ENCODE measurements at regions not wholly inside any gene's neighbourhood (a gene's known extent, or its start where the extent isn't known, plus 50 kb on each side); places are given as distances from the start of the nearest gene placed in this dataset.

DNA sequence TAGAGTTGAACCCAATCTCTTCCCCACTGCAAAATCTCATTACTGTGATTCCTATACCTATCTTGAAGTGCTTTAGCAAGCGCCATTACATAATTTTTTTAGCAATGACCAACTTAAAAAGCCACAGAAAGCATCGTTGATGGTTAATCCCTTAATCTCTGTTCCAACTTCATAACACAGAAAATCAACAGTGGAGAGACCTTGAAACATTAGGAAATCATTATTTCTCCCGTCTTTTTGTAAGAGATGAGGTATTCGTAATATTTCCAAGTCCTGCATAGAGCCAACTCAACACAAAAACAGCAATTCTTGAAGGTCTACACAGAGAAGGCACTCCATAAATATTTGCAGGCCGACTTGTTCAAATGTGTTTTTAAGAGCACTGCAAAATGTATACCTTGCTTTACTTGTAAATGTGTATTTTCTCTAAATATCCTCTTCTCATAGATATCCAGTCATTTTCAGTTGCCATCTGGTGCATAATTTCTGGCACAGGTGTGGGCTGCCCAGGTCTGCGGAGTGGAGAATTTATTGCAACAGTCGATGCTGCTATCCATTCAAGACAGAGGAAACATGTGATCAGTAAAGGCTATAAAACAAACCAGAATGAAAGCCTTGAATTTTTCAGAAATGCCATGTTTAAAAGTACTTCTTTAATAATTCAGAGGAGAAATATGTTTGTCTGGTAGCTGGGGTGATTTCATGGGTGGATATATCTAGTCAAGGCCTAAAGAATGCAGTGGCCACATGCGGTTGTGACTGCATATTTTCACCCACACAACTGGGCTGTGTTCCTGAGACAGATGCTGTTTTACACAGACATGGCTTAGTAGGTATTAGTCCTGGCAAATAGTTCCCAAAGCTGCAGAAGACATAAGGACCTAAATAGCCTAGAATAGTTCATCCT, 234.3 kb upstream of the STARD13 start:
- no peak for ATAC-seq
- no peak for TF ChIP-seq OVOL2 (CRISPR knock-in tag; IDR thresholded peaks at IDR 0.05; ENCODE audit: borderline replicate concordance)
- no peak for TF ChIP-seq JAZF1 (CRISPR knock-in tag; IDR thresholded peaks at IDR 0.05)
- TF ChIP-seq, protein P1, sequence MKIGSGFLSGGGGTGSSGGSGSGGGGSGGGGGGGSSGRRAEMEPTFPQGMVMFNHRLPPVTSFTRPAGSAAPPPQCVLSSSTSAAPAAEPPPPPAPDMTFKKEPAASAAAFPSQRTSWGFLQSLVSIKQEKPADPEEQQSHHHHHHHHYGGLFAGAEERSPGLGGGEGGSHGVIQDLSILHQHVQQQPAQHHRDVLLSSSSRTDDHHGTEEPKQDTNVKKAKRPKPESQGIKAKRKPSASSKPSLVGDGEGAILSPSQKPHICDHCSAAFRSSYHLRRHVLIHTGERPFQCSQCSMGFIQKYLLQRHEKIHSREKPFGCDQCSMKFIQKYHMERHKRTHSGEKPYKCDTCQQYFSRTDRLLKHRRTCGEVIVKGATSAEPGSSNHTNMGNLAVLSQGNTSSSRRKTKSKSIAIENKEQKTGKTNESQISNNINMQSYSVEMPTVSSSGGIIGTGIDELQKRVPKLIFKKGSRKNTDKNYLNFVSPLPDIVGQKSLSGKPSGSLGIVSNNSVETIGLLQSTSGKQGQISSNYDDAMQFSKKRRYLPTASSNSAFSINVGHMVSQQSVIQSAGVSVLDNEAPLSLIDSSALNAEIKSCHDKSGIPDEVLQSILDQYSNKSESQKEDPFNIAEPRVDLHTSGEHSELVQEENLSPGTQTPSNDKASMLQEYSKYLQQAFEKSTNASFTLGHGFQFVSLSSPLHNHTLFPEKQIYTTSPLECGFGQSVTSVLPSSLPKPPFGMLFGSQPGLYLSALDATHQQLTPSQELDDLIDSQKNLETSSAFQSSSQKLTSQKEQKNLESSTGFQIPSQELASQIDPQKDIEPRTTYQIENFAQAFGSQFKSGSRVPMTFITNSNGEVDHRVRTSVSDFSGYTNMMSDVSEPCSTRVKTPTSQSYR (CRISPR knock-in tag; IDR thresholded peaks at IDR 0.05) = no peak
- no peak for TF ChIP-seq GTF2I (CRISPR knock-in tag; conservative IDR thresholded peaks at IDR 0.05)
- no peak for TF ChIP-seq CBFB (CRISPR knock-in tag; IDR thresholded peaks at IDR 0.05; ENCODE audit: low read depth)
- TF ChIP-seq, protein P2, sequence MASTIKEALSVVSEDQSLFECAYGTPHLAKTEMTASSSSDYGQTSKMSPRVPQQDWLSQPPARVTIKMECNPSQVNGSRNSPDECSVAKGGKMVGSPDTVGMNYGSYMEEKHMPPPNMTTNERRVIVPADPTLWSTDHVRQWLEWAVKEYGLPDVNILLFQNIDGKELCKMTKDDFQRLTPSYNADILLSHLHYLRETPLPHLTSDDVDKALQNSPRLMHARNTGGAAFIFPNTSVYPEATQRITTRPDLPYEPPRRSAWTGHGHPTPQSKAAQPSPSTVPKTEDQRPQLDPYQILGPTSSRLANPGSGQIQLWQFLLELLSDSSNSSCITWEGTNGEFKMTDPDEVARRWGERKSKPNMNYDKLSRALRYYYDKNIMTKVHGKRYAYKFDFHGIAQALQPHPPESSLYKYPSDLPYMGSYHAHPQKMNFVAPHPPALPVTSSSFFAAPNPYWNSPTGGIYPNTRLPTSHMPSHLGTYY (CRISPR knock-in tag; IDR thresholded peaks at IDR 0.05) = no peak
- TF ChIP-seq EMX1 (CRISPR knock-in tag; IDR thresholded peaks at IDR 0.05) = no peak
- TF ChIP-seq ZNF263 (CRISPR knock-in tag; IDR thresholded peaks at IDR 0.05; ENCODE audit: low read depth) = no peak
- TF ChIP-seq, protein P3, sequence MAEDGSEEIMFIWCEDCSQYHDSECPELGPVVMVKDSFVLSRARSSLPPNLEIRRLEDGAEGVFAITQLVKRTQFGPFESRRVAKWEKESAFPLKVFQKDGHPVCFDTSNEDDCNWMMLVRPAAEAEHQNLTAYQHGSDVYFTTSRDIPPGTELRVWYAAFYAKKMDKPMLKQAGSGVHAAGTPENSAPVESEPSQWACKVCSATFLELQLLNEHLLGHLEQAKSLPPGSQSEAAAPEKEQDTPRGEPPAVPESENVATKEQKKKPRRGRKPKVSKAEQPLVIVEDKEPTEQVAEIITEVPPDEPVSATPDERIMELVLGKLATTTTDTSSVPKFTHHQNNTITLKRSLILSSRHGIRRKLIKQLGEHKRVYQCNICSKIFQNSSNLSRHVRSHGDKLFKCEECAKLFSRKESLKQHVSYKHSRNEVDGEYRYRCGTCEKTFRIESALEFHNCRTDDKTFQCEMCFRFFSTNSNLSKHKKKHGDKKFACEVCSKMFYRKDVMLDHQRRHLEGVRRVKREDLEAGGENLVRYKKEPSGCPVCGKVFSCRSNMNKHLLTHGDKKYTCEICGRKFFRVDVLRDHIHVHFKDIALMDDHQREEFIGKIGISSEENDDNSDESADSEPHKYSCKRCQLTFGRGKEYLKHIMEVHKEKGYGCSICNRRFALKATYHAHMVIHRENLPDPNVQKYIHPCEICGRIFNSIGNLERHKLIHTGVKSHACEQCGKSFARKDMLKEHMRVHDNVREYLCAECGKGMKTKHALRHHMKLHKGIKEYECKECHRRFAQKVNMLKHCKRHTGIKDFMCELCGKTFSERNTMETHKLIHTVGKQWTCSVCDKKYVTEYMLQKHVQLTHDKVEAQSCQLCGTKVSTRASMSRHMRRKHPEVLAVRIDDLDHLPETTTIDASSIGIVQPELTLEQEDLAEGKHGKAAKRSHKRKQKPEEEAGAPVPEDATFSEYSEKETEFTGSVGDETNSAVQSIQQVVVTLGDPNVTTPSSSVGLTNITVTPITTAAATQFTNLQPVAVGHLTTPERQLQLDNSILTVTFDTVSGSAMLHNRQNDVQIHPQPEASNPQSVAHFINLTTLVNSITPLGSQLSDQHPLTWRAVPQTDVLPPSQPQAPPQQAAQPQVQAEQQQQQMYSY (CRISPR knock-in tag; IDR thresholded peaks at IDR 0.05) = no peak
- TF ChIP-seq NFATC4 (CRISPR knock-in tag; IDR thresholded peaks at IDR 0.05) = no peak
- TF ChIP-seq SP1 (CRISPR knock-in tag; conservative IDR thresholded peaks at IDR 0.05) = no peak
- TF ChIP-seq ESRRA (CRISPR knock-in tag; IDR thresholded peaks at IDR 0.05; ENCODE audit: borderline replicate concordance) = no peak
- TF ChIP-seq ELF4 (CRISPR knock-in tag; IDR thresholded peaks at IDR 0.05; ENCODE audit: low read depth) = no peak
- TF ChIP-seq KAT7 (CRISPR knock-in tag; IDR thresholded peaks at IDR 0.05; ENCODE audit: borderline replicate concordance) = no peak
- no peak for TF ChIP-seq ZBTB21 (CRISPR knock-in tag; IDR thresholded peaks at IDR 0.05; ENCODE audit: borderline replicate concordance)
- TF ChIP-seq, protein P4, sequence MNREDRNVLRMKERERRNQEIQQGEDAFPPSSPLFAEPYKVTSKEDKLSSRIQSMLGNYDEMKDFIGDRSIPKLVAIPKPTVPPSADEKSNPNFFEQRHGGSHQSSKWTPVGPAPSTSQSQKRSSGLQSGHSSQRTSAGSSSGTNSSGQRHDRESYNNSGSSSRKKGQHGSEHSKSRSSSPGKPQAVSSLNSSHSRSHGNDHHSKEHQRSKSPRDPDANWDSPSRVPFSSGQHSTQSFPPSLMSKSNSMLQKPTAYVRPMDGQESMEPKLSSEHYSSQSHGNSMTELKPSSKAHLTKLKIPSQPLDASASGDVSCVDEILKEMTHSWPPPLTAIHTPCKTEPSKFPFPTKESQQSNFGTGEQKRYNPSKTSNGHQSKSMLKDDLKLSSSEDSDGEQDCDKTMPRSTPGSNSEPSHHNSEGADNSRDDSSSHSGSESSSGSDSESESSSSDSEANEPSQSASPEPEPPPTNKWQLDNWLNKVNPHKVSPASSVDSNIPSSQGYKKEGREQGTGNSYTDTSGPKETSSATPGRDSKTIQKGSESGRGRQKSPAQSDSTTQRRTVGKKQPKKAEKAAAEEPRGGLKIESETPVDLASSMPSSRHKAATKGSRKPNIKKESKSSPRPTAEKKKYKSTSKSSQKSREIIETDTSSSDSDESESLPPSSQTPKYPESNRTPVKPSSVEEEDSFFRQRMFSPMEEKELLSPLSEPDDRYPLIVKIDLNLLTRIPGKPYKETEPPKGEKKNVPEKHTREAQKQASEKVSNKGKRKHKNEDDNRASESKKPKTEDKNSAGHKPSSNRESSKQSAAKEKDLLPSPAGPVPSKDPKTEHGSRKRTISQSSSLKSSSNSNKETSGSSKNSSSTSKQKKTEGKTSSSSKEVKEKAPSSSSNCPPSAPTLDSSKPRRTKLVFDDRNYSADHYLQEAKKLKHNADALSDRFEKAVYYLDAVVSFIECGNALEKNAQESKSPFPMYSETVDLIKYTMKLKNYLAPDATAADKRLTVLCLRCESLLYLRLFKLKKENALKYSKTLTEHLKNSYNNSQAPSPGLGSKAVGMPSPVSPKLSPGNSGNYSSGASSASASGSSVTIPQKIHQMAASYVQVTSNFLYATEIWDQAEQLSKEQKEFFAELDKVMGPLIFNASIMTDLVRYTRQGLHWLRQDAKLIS (CRISPR knock-in tag; IDR thresholded peaks at IDR 0.05; ENCODE audit: borderline replicate concordance) = no peak
- peaks cover 47% of the 10 kb centered on the region for H3K4me1 Mint-ChIP-seq
- DNase-seq (ENCODE audit: low spot score) = no peak
- H3K36me3 Mint-ChIP-seq = no peaks in the 10 kb centered on the region
- H3K4me3 Mint-ChIP-seq = no peak overlapping the region
- no peak overlapping the region for H3K27ac Mint-ChIP-seq
- H3K9me3 Mint-ChIP-seq = no peaks in the 10 kb centered on the region
- no peaks in the 10 kb centered on the region for H3K27me3 Mint-ChIP-seq (ENCODE audit: low read depth)
- ChIA-PET POLR2A (no interaction called here), CTCF (no interaction called here)
